H9 (cell line): ENCODE measurements at regions not wholly inside any gene's neighbourhood (a gene's known extent, or its start where the extent isn't known, plus 50 kb on each side); places are given as distances from the start of the nearest gene placed in this dataset.

ENCODE experiments used
- DNase-seq: peaks from one replicate; pipeline ENCODE4 v3.0.0-alpha.2; 2017
- H2AFZ ChIP-seq: one replicate; pipeline ENCODE4 v1.6.1; 2013; ENCODE audit warnings: mild to moderate bottlenecking, low read length, control low read depth, moderate library complexity
- H2AK5ac ChIP-seq: 2 replicates; pipeline ENCODE4 v1.6.1; 2013; ENCODE audit warnings: low read length, control low read depth, mixed read lengths; ENCODE audit not compliant: insufficient read length
- H2BK120ac ChIP-seq: one replicate; pipeline ENCODE4 v1.6.1; 2013; ENCODE audit warnings: low read depth, mild to moderate bottlenecking, low read length, control low read depth, inconsistent platforms; ENCODE audit not compliant: poor library complexity, severe bottlenecking
- H2BK12ac ChIP-seq: 2 replicates; pipeline ENCODE4 v1.6.1; 2013; ENCODE audit warnings: low read length, control low read depth, mixed read lengths, low read depth; ENCODE audit not compliant: insufficient read length
- H2BK15ac ChIP-seq: 2 replicates; pipeline ENCODE4 v1.6.1; 2013; ENCODE audit warnings: low read depth, low read length, control low read depth
- H2BK20ac ChIP-seq: one replicate; pipeline ENCODE4 v1.6.1; 2013; ENCODE audit warnings: low read depth, mild to moderate bottlenecking, low read length, control low read depth, inconsistent platforms; ENCODE audit not compliant: poor library complexity, severe bottlenecking
- H2BK5ac ChIP-seq: 2 replicates; pipeline ENCODE4 v1.6.1; 2013; ENCODE audit warnings: low read length, control low read depth, mixed read lengths; ENCODE audit not compliant: insufficient read length
- H3K14ac ChIP-seq: 2 replicates; pipeline ENCODE4 v1.6.1; 2013; ENCODE audit warnings: low read length, control low read depth; ENCODE audit not compliant: insufficient read depth
- H3K18ac ChIP-seq: 2 replicates; pipeline ENCODE4 v1.6.1; 2013; ENCODE audit warnings: low read depth, mild to moderate bottlenecking, mixed read lengths, low read length, control low read depth; ENCODE audit not compliant: insufficient read length
- H3K23ac ChIP-seq: 2 replicates; pipeline ENCODE4 v1.6.1; 2013; ENCODE audit warnings: low read length, control low read depth, mixed read lengths, low read depth; ENCODE audit not compliant: insufficient read length
- H3K23me2 ChIP-seq: 2 replicates; pipeline ENCODE4 v1.6.1; 2013; ENCODE audit warnings: low read depth, mild to moderate bottlenecking, mixed read lengths, low read length, control low read depth; ENCODE audit not compliant: insufficient read length, poor library complexity, severe bottlenecking
- H3K27ac ChIP-seq: 2 replicates; pipeline ENCODE4 v1.5.1; 2013; ENCODE audit warnings: low read length, control low read depth, mixed read lengths, low read depth; ENCODE audit not compliant: insufficient read length
- H3K27me3 ChIP-seq: 2 replicates; pipeline ENCODE4 v1.6.1; 2013; ENCODE audit warnings: low read length, control low read depth, inconsistent platforms; ENCODE audit not compliant: insufficient read depth
- H3K4ac ChIP-seq: 2 replicates; pipeline ENCODE4 v1.6.1; 2013; ENCODE audit warnings: low read depth, mild to moderate bottlenecking, control low read depth, inconsistent platforms, low read length, moderate library complexity
- H3K4me1 ChIP-seq: 2 replicates; pipeline ENCODE4 v1.6.1; 2013; ENCODE audit warnings: low read length, control low read depth, inconsistent platforms; ENCODE audit not compliant: insufficient read depth
- H3K4me2 ChIP-seq: 2 replicates; pipeline ENCODE4 v1.6.1; 2013; ENCODE audit warnings: low read length, control low read depth, mixed read lengths; ENCODE audit not compliant: insufficient read length, insufficient read depth
- H3K56ac ChIP-seq: 2 replicates; pipeline ENCODE4 v1.6.1; 2013; ENCODE audit warnings: low read depth, mild to moderate bottlenecking, mixed read lengths, low read length, control low read depth; ENCODE audit not compliant: insufficient read length
- H3K79me1 ChIP-seq: 2 replicates; pipeline ENCODE4 v1.6.1; 2013; ENCODE audit warnings: low read depth, mild to moderate bottlenecking, moderate library complexity, low read length, control low read depth, inconsistent platforms; ENCODE audit not compliant: insufficient read depth, poor library complexity, severe bottlenecking
- H3K79me2 ChIP-seq: 2 replicates; pipeline ENCODE4 v1.6.1; 2013; ENCODE audit warnings: low read length, control low read depth, inconsistent platforms; ENCODE audit not compliant: insufficient read depth
- H3K9ac ChIP-seq: 2 replicates; pipeline ENCODE4 v1.6.1; 2013; ENCODE audit warnings: low read length, control low read depth, mixed read lengths; ENCODE audit not compliant: insufficient read length; ENCODE audit errors: extremely low read depth
- H3K9me3 ChIP-seq: one replicate; pipeline ENCODE4 v1.6.1; 2013; ENCODE audit warnings: low read depth, low read length, inconsistent platforms; ENCODE audit not compliant: control insufficient read depth
- H3T11ph ChIP-seq: one replicate; pipeline ENCODE4 v1.6.1; 2013; ENCODE audit warnings: mild to moderate bottlenecking, low read length, control low read depth, inconsistent platforms
- H4K20me1 ChIP-seq: one replicate; pipeline ENCODE4 v1.6.1; 2013; ENCODE audit not compliant: control insufficient read depth, insufficient read length, insufficient read depth
- H4K5ac ChIP-seq: 2 replicates; pipeline ENCODE4 v1.6.1; 2013; ENCODE audit warnings: low read depth, mild to moderate bottlenecking, mixed read lengths, low read length, control low read depth; ENCODE audit not compliant: insufficient read length
- H4K8ac ChIP-seq: replicated peaks from 2 replicates; pipeline ENCODE4 v1.6.1; 2013; ENCODE audit warnings: low read length, control low read depth, mixed read lengths, low read depth; ENCODE audit not compliant: insufficient read length
- H4K91ac ChIP-seq: 2 replicates; pipeline ENCODE4 v1.6.1; 2013; ENCODE audit warnings: low read depth, mild to moderate bottlenecking, moderate library complexity, mixed read lengths, low read length, control low read depth; ENCODE audit not compliant: insufficient read length
- H3K27ac Mint-ChIP-seq, 3 experiments: 2 replicates in 2 of 3; 3 replicates in 1 of 3; pipeline ENCODE4 v1.8.0; 2020 to 2021; ENCODE audit warnings: mixed read lengths in 3 of 3, mild to moderate bottlenecking in 1 of 3, moderate library complexity in 1 of 3
- H3K27me3 Mint-ChIP-seq: 2 replicates; pipeline ENCODE4 v1.8.0; 2021; ENCODE audit warnings: low read depth, mild to moderate bottlenecking, moderate library complexity, mixed read lengths
- H3K36me3 Mint-ChIP-seq, 3 experiments: 2 replicates in 2 of 3; 3 replicates in 1 of 3; pipeline ENCODE4 v1.8.0; 2020 to 2021; ENCODE audit warnings: low read depth in 3 of 3, mixed read lengths in 3 of 3; ENCODE audit not compliant: insufficient read depth in 1 of 3
- H3K4me1 Mint-ChIP-seq, 2 experiments: 2 replicates each; pipeline ENCODE4 v1.8.0; 2020; ENCODE audit warnings: mixed read lengths in 2 of 2
- H3K4me3 Mint-ChIP-seq, 2 experiments: 2 replicates in 1 of 2; 3 replicates in 1 of 2; pipeline ENCODE4 v1.8.0; 2020 to 2021; ENCODE audit warnings: mild to moderate bottlenecking in 2 of 2, mixed read lengths in 2 of 2, moderate library complexity in 1 of 2
- H3K9me3 Mint-ChIP-seq, 2 experiments: 2 replicates in 1 of 2; 3 replicates in 1 of 2; pipeline ENCODE4 v1.8.0; 2020; ENCODE audit warnings: mild to moderate bottlenecking in 2 of 2, mixed read lengths in 2 of 2, moderate library complexity in 1 of 2
- CTCF ChIP-seq: fragments of 200-600 bp; sonication (generic); conservative IDR thresholded peaks from 3 replicates; pipeline ENCODE4 v1.8.0; 2021; ENCODE audit warnings: antibody characterized with exemption, mild to moderate bottlenecking
- WGBS: extraction: QIAGEN DNeasy Blood & Tissue Kit; methylation state at CpG from one replicate; pipeline ENCODE4 v1.1.7; 2013; ENCODE audit warnings: missing lambda C conversion rate, low lambda C conversion rate, mixed read lengths; ENCODE audit not compliant: insufficient read length; ENCODE audit errors: extremely low coverage; 5-methylcytosine and 5-hydroxymethylcytosine counted together

DNA sequence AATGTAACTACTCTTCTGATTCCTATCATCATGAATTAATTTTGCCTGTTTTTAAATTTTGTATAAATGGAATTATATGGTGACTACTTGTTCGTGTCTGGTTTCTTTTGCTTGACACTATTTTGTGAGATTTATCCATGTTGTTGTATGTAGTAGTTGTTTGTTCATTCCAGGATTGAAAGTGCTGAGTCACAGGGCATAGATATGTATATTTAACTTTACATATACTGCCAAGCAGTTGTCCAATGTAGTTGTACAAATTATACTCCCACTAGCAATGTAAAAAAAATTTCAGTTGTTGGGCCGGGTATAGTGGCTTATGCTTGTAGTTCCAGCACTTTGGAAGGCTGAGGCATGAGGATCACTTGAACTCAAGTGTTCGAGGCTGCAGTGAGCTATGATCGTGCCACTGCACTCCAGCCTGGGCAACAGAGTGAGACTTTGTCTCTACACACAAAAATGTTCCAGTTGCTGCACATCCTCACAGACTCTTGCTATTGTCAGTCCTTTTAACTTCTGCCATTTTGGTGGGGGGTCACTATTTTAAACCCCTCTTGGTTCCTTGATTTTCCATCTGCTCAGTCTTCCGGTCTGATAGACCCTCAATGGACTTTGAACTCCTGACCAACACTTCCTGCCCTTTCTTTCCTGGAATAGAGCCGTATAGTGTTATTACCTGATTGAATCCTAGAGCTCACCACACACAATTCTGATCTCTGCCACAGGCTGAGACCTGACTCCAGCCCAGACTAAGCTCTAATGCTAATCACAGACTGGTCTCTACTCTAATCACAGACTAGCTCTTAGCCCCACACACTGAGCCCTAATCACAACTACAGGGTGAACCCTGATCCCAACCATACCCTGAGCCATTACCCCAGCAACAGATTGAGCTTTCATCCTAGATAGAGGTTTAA, 69.3 kb upstream of the MELK start:
- Histone ChIP-seq H3K23me2 (no peaks in the 10 kb centered on the region), H2BK20ac (no peak overlapping the region), H3K18ac (no peak overlapping the region), H2AFZ (no peak overlapping the region), H4K20me1 (no peaks in the 10 kb centered on the region), H3T11ph (no peak overlapping the region), H3K4me2 (no peak overlapping the region), H3K4me1 (no peaks in the 10 kb centered on the region; the same call in 1 of the 2 replicates), H3K14ac (no peak overlapping the region), H2BK5ac (no peak overlapping the region), H3K27me3 (no peaks in the 10 kb centered on the region), H3K79me1 (no peaks in the 10 kb centered on the region), H2AK5ac (no peak overlapping the region), H3K79me2 (no peaks in the 10 kb centered on the region), H4K5ac (no peak overlapping the region), H4K91ac (no peak overlapping the region), H3K56ac (no peak overlapping the region), H3K27ac (no peak overlapping the region), H2BK12ac (no peak overlapping the region), H3K9me3 (no peaks in the 10 kb centered on the region), H3K4ac (no peak overlapping the region), H4K8ac (no peak overlapping the region), H3K23ac (no peak overlapping the region), H3K9ac (no peak overlapping the region), H2BK15ac (no peak overlapping the region), H2BK120ac (no peak overlapping the region)
- Mint-ChIP-seq H3K9me3 (no peaks in the 10 kb centered on the region), H3K27ac (peak overlapping the region in 1 of 3 experiments; percentile 8; a peak in 4 of 7 replicates), H3K27me3 (no peaks in the 10 kb centered on the region; the same call in 1 of the 2 replicates), H3K36me3 (no peaks in the 10 kb centered on the region; a peak in 1 of 7 replicates), H3K4me3 (no peak overlapping the region), H3K4me1 (peaks cover 15 to 16% of the 10 kb centered on the region in 2 experiments)
- WGBS = no CpG with 5 or more reads among the region's 6 CpGs
- no peak for DNase-seq
- TF ChIP-seq CTCF = no peak
